ENCODE measurements at regions not wholly inside any gene's neighbourhood (a gene's known extent, or its start where the extent isn't known, plus 50 kb on each side); places are given as distances from the start of the nearest gene placed in this dataset.

GRCh38 chr14:101495284-101495683 is 66.0 kb upstream of the DIO3 start:
- ATAC-seq (no peak), DNase-seq (no peak)
- H3K9me3 ChIP-seq, result peaks cover 0 to 8% (median 0%) of the 10 kb centered on the region in 11 donors
- H3K4me3 ChIP-seq, result no peak overlapping the region
- intact Hi-C loops (cut with DNase I), result no loop called here
- H3K27me3 ChIP-seq, result peaks cover 5 to 84% (median 34%) of the 10 kb centered on the region in 7 donors
- no peak overlapping the region for H3K27ac ChIP-seq
- TF ChIP-seq, protein P1, sequence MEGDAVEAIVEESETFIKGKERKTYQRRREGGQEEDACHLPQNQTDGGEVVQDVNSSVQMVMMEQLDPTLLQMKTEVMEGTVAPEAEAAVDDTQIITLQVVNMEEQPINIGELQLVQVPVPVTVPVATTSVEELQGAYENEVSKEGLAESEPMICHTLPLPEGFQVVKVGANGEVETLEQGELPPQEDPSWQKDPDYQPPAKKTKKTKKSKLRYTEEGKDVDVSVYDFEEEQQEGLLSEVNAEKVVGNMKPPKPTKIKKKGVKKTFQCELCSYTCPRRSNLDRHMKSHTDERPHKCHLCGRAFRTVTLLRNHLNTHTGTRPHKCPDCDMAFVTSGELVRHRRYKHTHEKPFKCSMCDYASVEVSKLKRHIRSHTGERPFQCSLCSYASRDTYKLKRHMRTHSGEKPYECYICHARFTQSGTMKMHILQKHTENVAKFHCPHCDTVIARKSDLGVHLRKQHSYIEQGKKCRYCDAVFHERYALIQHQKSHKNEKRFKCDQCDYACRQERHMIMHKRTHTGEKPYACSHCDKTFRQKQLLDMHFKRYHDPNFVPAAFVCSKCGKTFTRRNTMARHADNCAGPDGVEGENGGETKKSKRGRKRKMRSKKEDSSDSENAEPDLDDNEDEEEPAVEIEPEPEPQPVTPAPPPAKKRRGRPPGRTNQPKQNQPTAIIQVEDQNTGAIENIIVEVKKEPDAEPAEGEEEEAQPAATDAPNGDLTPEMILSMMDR (IDR thresholded peaks at IDR 0.05), result no peak
- no peaks in the 10 kb centered on the region for H3K4me1 ChIP-seq
- no peaks in the 10 kb centered on the region for H3K36me3 ChIP-seq
- 78 to 91% methylated on average over 3 of the region's 3 CpGs for WGBS, 2 donors

DNA sequence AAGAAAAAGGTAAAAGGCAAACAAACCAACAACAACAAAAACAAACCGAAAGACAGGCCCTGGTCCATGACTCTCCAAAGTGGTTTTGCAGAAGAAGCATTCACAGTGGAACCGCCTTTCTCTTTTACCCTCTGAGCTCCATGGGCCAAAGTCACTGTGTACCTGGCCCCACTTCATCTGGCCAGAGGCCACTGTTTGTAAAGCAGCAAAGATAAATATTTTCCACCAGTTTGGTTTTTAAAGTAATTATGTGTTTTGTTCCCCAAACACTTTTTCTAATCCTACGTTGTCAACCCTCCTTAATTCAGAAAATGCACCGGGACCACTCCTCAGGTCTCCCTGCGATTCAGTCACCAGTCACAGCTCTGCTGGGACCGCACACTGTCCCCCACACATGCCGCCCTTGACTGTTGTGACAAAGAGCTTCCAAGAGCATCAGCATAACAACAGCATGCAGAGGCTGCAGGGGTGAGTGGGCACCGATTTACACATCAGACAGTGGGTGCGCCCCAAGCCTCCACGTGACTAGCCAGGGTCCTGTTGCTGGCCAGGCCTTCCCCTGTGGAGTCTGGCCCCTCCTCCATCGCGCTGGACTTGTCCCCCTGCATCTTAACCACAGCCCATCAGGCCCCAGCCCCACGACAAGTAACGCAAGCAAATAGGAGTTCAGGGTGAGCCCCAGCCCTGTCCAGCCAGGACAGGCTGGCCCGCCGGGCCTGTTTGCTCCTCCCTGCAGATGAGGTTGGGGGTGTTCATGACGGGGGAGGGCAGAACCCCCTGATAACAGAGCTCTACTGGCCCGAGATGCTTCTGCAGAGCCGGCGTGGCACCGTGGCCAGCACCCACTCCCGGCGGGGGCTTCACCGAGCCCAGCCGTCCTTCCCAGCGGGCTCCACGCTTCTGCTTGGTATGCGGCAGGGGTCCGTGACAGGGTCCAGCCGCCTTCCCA is 65.2 kb upstream of the DIO3 start:
- Histone ChIP-seq H3K4me1 (no peaks in the 10 kb centered on the region), H3K27me3 (peaks cover 5 to 84% (median 34%) of the 10 kb centered on the region in 7 donors), H3K4me3 (no peak overlapping the region), H3K36me3 (no peaks in the 10 kb centered on the region), H3K9me3 (peaks cover 0 to 8% (median 0%) of the 10 kb centered on the region in 11 donors), H3K27ac (no peak overlapping the region)
- TF ChIP-seq, protein P1 (IDR thresholded peaks at IDR 0.05), result no peak
- WGBS, 2 donors, result 32 to 37% methylated on average over 30 of the region's 30 CpGs
- intact Hi-C loops (cut with DNase I), result loop anchor here in 1 of 10 donors (2.0 kb wide), 1 partner anchor 55 kb away; no protein-coding TSS in a partner anchor
- ATAC-seq (no peak), DNase-seq (no peak)

DNA sequence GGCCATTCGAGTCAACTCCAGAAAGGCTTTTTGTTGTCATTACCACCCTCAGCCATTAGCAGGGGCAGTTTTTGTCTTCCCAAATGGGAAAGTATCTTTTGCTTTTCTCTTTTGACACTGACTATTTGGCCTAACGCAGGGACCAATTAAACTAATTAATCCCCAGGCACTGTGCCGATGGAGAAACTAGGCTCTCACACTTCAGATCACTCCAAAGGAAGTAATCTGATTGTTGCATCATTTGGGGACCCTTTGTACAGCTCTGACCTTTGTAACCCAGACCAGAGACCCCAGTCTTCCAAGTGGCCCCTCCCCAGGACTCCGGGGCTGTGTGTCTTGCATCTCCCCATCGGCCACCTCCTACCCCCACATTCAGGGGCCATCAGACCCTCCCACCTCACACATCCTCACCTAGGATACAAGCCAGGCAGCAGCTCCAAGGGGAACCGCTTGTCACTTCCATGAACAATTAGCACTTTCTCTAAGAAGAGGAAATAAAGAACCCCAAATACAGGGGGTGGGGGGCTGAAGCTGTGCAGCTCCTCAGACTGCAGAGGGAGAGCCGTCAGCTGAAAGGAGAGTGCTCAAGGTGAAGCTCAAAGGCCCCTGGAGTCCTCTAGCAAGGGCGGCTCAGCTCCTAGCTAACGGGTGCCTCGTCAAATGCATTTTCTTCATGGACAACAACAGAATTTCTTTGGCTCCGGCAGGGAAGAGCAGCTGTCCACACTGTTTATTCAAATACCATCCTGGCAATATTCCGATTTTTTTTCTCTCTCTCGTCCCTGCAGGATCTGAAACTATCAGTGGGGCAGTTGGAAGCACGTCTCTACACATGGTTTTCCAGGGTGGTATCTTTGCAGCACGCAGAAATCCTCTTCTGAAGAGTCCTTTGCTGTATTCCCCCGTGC is 64.3 kb upstream of the DIO3 start:
- H3K4me3 ChIP-seq, result no peak overlapping the region
- WGBS, 2 donors, result 26 to 32% methylated on average over 16 of the region's 16 CpGs
- H3K4me1 ChIP-seq, result no peaks in the 10 kb centered on the region
- DNase-seq (no peak), ATAC-seq (no peak)
- intact Hi-C loops (cut with DNase I), result loop anchor here in 1 of 10 donors (2.0 kb wide), 1 partner anchor 56 kb away; no protein-coding TSS in a partner anchor
- H3K36me3 ChIP-seq, result no peaks in the 10 kb centered on the region
- H3K27ac ChIP-seq, result no peak overlapping the region
- peaks cover 5 to 82% (median 43%) of the 10 kb centered on the region in 7 donors for H3K27me3 ChIP-seq
- H3K9me3 ChIP-seq, result peaks cover 0 to 8% (median 0%) of the 10 kb centered on the region in 11 donors
- TF ChIP-seq, protein P1 (IDR thresholded peaks at IDR 0.05), result no peak
